ENCODE measurements at regions not wholly inside any gene's neighbourhood (a gene's known extent, or its start where the extent isn't known, plus 50 kb on each side); places are given as distances from the start of the nearest gene placed in this dataset.

DNA sequence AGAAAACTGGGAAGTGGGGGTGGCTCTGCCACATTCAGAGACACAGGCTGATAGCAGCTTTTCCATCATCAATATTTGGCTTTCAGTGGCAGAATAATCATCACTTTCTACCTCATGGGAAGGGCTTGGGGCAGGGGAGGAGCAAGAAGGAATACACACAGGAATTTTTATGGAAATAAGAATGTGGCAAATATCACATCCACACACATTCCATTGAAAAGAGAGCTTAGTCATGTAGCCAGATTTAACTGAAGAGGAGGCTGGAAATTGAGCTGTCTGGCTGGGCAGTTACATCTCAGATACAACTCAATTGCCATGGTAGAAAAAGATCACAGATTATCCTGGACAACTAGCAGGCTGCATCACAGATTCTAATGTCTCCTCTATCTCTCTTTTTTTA lies 1474.0 kb upstream of the ACVR2A start:
- no peak for DNase-seq (ENCODE audit: low read depth)
- TF ChIP-seq, protein P1, sequence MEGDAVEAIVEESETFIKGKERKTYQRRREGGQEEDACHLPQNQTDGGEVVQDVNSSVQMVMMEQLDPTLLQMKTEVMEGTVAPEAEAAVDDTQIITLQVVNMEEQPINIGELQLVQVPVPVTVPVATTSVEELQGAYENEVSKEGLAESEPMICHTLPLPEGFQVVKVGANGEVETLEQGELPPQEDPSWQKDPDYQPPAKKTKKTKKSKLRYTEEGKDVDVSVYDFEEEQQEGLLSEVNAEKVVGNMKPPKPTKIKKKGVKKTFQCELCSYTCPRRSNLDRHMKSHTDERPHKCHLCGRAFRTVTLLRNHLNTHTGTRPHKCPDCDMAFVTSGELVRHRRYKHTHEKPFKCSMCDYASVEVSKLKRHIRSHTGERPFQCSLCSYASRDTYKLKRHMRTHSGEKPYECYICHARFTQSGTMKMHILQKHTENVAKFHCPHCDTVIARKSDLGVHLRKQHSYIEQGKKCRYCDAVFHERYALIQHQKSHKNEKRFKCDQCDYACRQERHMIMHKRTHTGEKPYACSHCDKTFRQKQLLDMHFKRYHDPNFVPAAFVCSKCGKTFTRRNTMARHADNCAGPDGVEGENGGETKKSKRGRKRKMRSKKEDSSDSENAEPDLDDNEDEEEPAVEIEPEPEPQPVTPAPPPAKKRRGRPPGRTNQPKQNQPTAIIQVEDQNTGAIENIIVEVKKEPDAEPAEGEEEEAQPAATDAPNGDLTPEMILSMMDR (IDR thresholded peaks at IDR 0.05; ENCODE audit: control insufficient read depth, extremely low read depth, insufficient read depth): no peak
- H3K4me3 ChIP-seq (ENCODE audit: low read depth, low read length): no peak overlapping the region

DNA sequence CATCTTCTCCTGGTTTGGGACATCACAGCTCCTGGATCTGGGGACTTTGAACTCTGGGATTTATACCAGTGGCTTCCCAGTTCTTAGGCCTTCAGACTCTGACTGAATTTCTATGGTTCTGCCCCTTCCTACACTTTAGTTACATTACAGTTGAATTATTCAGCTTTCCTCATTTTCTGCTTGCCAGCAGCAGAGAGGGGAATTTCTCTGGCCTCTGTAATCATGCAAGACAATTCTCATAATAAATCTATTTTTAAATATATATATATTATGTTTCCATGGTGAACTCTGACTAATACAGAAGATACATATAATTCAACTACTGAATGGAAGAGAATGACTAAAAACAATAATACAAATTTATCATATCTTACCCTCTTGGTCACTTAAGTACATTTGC lies 1478.6 kb upstream of the ACVR2A start:
- DNase-seq (ENCODE audit: low read depth): no peak
- TF ChIP-seq, protein P1 (IDR thresholded peaks at IDR 0.05; ENCODE audit: control insufficient read depth, extremely low read depth, insufficient read depth): no peak
- H3K4me3 ChIP-seq (ENCODE audit: low read depth, low read length): no peak overlapping the region

DNA sequence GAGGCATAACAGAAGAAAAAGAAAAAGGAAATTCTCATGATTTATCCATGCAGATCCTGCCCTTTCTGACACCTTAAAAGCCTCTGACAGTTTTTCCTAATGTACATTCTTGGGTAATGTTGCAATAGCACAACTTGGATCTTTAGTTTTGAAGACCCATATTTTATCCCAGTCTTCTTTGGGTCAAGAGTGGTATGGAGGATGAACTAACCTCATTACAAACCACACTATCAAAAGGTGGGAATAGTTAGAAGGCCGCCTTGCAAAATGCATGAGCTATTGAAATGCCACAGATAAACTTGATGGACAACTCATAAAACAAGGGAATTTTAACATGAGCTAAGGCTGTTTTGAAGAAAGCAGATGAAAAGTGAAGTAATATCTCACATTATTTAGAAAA lies 1479.8 kb upstream of the ACVR2A start:
- TF ChIP-seq, protein P1 (IDR thresholded peaks at IDR 0.05; ENCODE audit: control insufficient read depth, extremely low read depth, insufficient read depth): no peak

DNA sequence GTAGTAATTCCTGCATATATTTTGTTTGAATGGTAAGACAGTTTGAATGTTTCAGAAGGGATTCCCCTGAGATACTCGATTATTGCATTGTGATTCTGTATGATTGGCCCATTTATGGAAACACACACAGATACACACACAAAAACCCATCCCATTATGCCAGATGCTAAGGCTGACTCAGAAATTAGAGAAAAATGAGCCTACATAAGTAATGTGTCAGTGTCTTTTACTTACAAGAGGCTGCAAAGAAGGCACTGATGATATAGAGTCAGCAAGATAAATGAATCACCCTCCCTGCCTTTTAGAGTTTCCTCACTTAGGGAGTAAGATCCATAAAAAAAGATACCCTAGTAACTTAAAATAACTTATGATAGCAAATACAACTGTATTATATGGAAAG lies 1481.1 kb upstream of the ACVR2A start:
- TF ChIP-seq, protein P1 (IDR thresholded peaks at IDR 0.05; ENCODE audit: control insufficient read depth, extremely low read depth, insufficient read depth): no peak
- DNase-seq (ENCODE audit: low read depth): no peak
- no peak overlapping the region for H3K4me3 ChIP-seq (ENCODE audit: low read depth, low read length)

More for the DNA sequence above, 1479.8 kb upstream of the ACVR2A start:
- DNase-seq (ENCODE audit: low read depth): no peak
- no peak overlapping the region for H3K4me3 ChIP-seq (ENCODE audit: low read depth, low read length)

DNA sequence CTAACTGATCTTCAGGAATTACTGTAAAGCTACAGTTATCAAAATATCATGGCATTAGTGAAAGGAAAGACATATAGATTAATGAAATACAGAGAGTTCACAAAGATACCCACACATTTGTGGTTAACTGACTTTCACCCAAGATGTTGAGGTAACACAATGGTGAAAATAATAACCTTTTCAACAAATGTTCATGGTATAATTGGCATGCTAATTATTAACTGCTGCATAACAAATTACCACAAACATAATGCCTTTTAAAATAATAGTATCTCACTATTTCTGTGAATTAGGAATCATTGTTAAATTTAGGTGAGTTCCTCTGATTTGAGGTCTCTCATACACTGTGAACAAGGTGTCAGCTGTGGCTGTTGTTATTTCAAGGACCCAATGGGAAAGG lies 1493.1 kb upstream of the ACVR2A start:
- H3K4me3 ChIP-seq (ENCODE audit: low read depth, low read length): no peak overlapping the region
- DNase-seq (ENCODE audit: low read depth): no peak
- TF ChIP-seq, protein P1 (IDR thresholded peaks at IDR 0.05; ENCODE audit: control insufficient read depth, extremely low read depth, insufficient read depth): no peak

DNA sequence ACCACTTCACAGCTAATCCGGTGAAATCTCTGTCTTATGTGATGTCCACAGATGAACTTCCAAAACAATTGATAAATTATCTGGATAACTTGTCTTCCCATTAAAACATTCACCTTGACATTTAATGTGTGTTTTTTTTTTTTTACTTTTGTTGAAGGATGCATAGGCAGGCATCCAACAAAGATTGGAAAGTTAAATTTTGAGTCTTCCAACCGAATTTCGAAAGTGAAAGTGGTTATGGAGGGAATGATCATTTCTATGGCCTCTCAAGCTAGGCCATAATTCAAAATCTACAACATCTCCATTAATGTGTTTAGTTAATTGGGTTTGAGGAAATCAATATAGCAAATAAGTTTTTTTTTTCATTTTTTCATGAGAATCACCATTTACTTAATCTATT lies 1495.5 kb upstream of the ACVR2A start:
- DNase-seq (ENCODE audit: low read depth): no peak

DNA sequence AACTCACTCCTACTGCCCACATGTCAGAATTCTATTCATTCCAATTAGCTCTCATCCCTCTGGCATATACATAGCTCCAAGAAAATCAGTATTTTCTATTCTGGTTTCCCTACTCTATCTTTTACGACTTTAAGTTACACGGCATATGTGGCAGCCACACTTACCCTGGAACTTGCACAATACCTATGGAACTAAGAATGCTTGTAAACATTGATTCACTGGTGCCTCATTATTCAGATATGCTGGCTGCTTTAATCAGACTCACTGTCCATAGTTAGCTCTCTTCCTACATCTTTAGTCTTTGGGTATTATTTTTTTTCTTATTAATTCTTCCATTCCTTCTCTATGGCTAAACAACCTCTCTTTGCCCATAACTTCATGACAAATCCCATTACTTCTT lies 1519.9 kb upstream of the ACVR2A start:
- no peak for DNase-seq (ENCODE audit: low read depth)
- TF ChIP-seq, protein P1 (IDR thresholded peaks at IDR 0.05; ENCODE audit: control insufficient read depth, extremely low read depth, insufficient read depth): no peak
- H3K4me3 ChIP-seq (ENCODE audit: low read depth, low read length): no peak overlapping the region

More for the DNA sequence above, 1495.5 kb upstream of the ACVR2A start:
- no peak overlapping the region for H3K4me3 ChIP-seq (ENCODE audit: low read depth, low read length)
- TF ChIP-seq, protein P1 (IDR thresholded peaks at IDR 0.05; ENCODE audit: control insufficient read depth, extremely low read depth, insufficient read depth): no peak
